GM23248 (cell line): ENCODE measurements at regions not wholly inside any gene's neighbourhood (a gene's known extent, or its start where the extent isn't known, plus 50 kb on each side); places are given as distances from the start of the nearest gene placed in this dataset.

Experiments used
- DNase-seq: peaks from one replicate; pipeline ENCODE4 v3.0.0-alpha.2; 2015
- H2AFZ ChIP-seq: fragments of 200-600 bp; sonication (generic); 2 replicates; pipeline ENCODE4 v1.6.1; 2016; ENCODE audit warnings: antibody characterized with exemption
- H3F3A ChIP-seq: fragments of 200-600 bp; sonication (generic); 2 replicates; pipeline ENCODE4 v1.6.1; 2016; ENCODE audit warnings: mild to moderate bottlenecking, antibody characterized with exemption, mixed run types; ENCODE audit not compliant: insufficient read depth
- H3K27ac ChIP-seq: fragments of 200-600 bp; sonication (generic); 2 replicates; pipeline ENCODE4 v1.5.1; 2016; ENCODE audit warnings: mild to moderate bottlenecking
- H3K27me3 ChIP-seq: fragments of 200-600 bp; sonication (generic); replicated peaks from 2 replicates; pipeline ENCODE4 v1.6.1; 2016; ENCODE audit warnings: mild to moderate bottlenecking; ENCODE audit not compliant: insufficient read depth
- H3K36me3 ChIP-seq: fragments of 200-600 bp; sonication (generic); 2 replicates; pipeline ENCODE4 v1.6.1; 2016; ENCODE audit warnings: low read depth, mild to moderate bottlenecking
- H3K4me1 ChIP-seq: fragments of 200-600 bp; sonication (generic); 2 replicates; pipeline ENCODE4 v1.6.1; 2016; ENCODE audit warnings: mild to moderate bottlenecking; ENCODE audit not compliant: insufficient read depth
- H3K4me2 ChIP-seq: fragments of 200-600 bp; sonication (generic); one replicate; pipeline ENCODE4 v1.6.1; 2016; ENCODE audit warnings: mild to moderate bottlenecking; ENCODE audit not compliant: unreplicated experiment
- H3K4me3 ChIP-seq: fragments of 200-600 bp; sonication (generic); 2 replicates; pipeline ENCODE4 v1.5.1; 2016; ENCODE audit warnings: mild to moderate bottlenecking
- H3K79me2 ChIP-seq: fragments of 200-600 bp; sonication (generic); 2 replicates; pipeline ENCODE4 v1.6.1; 2016; ENCODE audit warnings: mild to moderate bottlenecking; ENCODE audit not compliant: insufficient read depth
- H3K9ac ChIP-seq: fragments of 200-600 bp; sonication (generic); 2 replicates; pipeline ENCODE4 v1.6.1; 2016; ENCODE audit warnings: mild to moderate bottlenecking
- H3K9me2 ChIP-seq: fragments of 200-600 bp; sonication (generic); 2 replicates; pipeline ENCODE4 v1.6.1; 2016; ENCODE audit warnings: mixed run types, mild to moderate bottlenecking, moderate library complexity; ENCODE audit not compliant: insufficient read depth
- H3K9me3 ChIP-seq: fragments of 200-600 bp; sonication (generic); one replicate; pipeline ENCODE4 v1.6.1; 2017; ENCODE audit warnings: low read depth
- H4K20me1 ChIP-seq: fragments of 200-600 bp; sonication (generic); 2 replicates; pipeline ENCODE4 v1.6.0; 2016; ENCODE audit not compliant: insufficient read depth
- EZH2 ChIP-seq: fragments of 200-600 bp; sonication (generic); IDR thresholded peaks from 2 replicates; pipeline ENCODE4 v1.6.1; 2018; ENCODE audit warnings: antibody characterized with exemption, mild to moderate bottlenecking; ENCODE audit not compliant: insufficient read depth, poor library complexity, severe bottlenecking
- EZH2phosphoT487 ChIP-seq: fragments of 200-600 bp; sonication (generic); IDR thresholded peaks from 2 replicates; pipeline ENCODE4 v1.6.1; 2018; ENCODE audit warnings: antibody characterized with exemption, moderate library complexity, mild to moderate bottlenecking, low read depth; ENCODE audit not compliant: insufficient read depth
- WGBS, 2 experiments: methylation state at CpG; one replicate each; pipeline ENCODE4 v1.1.6; 2015 to 2017; ENCODE audit warnings: low lambda C conversion rate in 2 of 2, low coverage in 1 of 2; ENCODE audit errors: missing lambda C conversion rate in 2 of 2; 5-methylcytosine and 5-hydroxymethylcytosine counted together
- in situ Hi-C: fragments of 300-500 bp; cut with MboI; formaldehyde crosslinking; loops from 2 replicates; pipeline ENCODE4 v1.15.0; 2020

GRCh38 chr3:105013657-105014056 lies 353.1 kb upstream of the ALCAM start:
- 27 to 38% methylated on average over 2 of the region's 2 CpGs for WGBS, 2 experiments
- in situ Hi-C loops: no loop called here
- no peak for DNase-seq

GRCh38 chr3:105014631-105015030 lies 352.1 kb upstream of the ALCAM start:
- DNase-seq: peak; percentile 9
- H3K27me3 ChIP-seq: no peaks in the 10 kb centered on the region
- no peaks in the 10 kb centered on the region for H3K4me1 ChIP-seq
- no peak overlapping the region for H3K4me3 ChIP-seq
- H3K27ac ChIP-seq: no peak overlapping the region
- H4K20me1 ChIP-seq: no peaks in the 10 kb centered on the region
- H3F3A ChIP-seq: no peaks in the 10 kb centered on the region
- no peak overlapping the region for H3K9ac ChIP-seq
- no peaks in the 10 kb centered on the region for H3K79me2 ChIP-seq
- no peak overlapping the region for H3K4me2 ChIP-seq
- WGBS, 2 experiments: 5 to 10% methylated on average over 1 of the region's 1 CpG
- no peak overlapping the region for H2AFZ ChIP-seq
- in situ Hi-C loops: no loop called here
- H3K9me3 ChIP-seq: no peaks in the 10 kb centered on the region
- no peak for TF ChIP-seq EZH2
- no peak for TF ChIP-seq EZH2phosphoT487
- no peaks in the 10 kb centered on the region for H3K36me3 ChIP-seq
- H3K9me2 ChIP-seq: no peaks in the 10 kb centered on the region

More at GRCh38 chr3:105013657-105014056, 353.1 kb upstream of the ALCAM start:
- Histone ChIP-seq H4K20me1 (no peaks in the 10 kb centered on the region), H3F3A (no peaks in the 10 kb centered on the region), H3K36me3 (no peaks in the 10 kb centered on the region), H3K4me1 (no peaks in the 10 kb centered on the region), H2AFZ (no peak overlapping the region), H3K27ac (no peak overlapping the region), H3K9me3 (no peaks in the 10 kb centered on the region), H3K4me3 (no peak overlapping the region), H3K4me2 (no peak overlapping the region), H3K9me2 (no peaks in the 10 kb centered on the region), H3K79me2 (no peaks in the 10 kb centered on the region), H3K9ac (no peak overlapping the region), H3K27me3 (no peaks in the 10 kb centered on the region)
- TF ChIP-seq EZH2: no peak
- TF ChIP-seq EZH2phosphoT487: no peak

- Histone ChIP-seq H3K27ac (no peak overlapping the region), H3K9me2 (no peaks in the 10 kb centered on the region), H3K79me2 (no peaks in the 10 kb centered on the region), H3K9me3 (no peaks in the 10 kb centered on the region), H3K4me1 (no peaks in the 10 kb centered on the region), H2AFZ (no peak overlapping the region), H3K9ac (no peak overlapping the region), H3K36me3 (no peaks in the 10 kb centered on the region), H3K27me3 (no peaks in the 10 kb centered on the region), H3K4me2 (no peak overlapping the region), H3F3A (no peaks in the 10 kb centered on the region), H3K4me3 (no peak overlapping the region), H4K20me1 (no peaks in the 10 kb centered on the region)
- 8 to 17% methylated on average over 2 of the region's 2 CpGs for WGBS, 2 experiments
- in situ Hi-C loops: no loop called here
- TF ChIP-seq EZH2 (no peak), EZH2phosphoT487 (no peak)
- no peak for DNase-seq
These were observed 343.9 kb upstream of the ALCAM start for GRCh38 chr3:105022813-105023212.

- no peak overlapping the region for H3K4me3 ChIP-seq
- H3K27me3 ChIP-seq: no peaks in the 10 kb centered on the region; the same call in 1 of the 2 replicates
- H2AFZ ChIP-seq: no peak overlapping the region
- no peaks in the 10 kb centered on the region for H3K9me2 ChIP-seq
- no peak overlapping the region for H3K4me2 ChIP-seq
- H3K9me3 ChIP-seq: no peaks in the 10 kb centered on the region
- TF ChIP-seq EZH2 (no peak), EZH2phosphoT487 (no peak)
- no peaks in the 10 kb centered on the region for H3K4me1 ChIP-seq
- H3K36me3 ChIP-seq: no peaks in the 10 kb centered on the region
- in situ Hi-C loops: no loop called here
- H3K27ac ChIP-seq: no peak overlapping the region
- WGBS, 2 experiments: 7 to 9% methylated on average over 1 of the region's 1 CpG
- H3K79me2 ChIP-seq: no peaks in the 10 kb centered on the region
- no peak for DNase-seq
- no peaks in the 10 kb centered on the region for H3F3A ChIP-seq
- no peak overlapping the region for H3K9ac ChIP-seq
- H4K20me1 ChIP-seq: no peaks in the 10 kb centered on the region
These were observed 336.5 kb upstream of the ALCAM start for GRCh38 chr3:105030211-105030610.

- no peaks in the 10 kb centered on the region; the same call in 1 of the 2 replicates for H3K27me3 ChIP-seq
- in situ Hi-C loops: no loop called here
- 73 to 75% methylated on average over 5 of the region's 5 CpGs for WGBS, 2 experiments
- H3K79me2 ChIP-seq: no peaks in the 10 kb centered on the region
- H3K36me3 ChIP-seq: no peaks in the 10 kb centered on the region
- H3F3A ChIP-seq: no peaks in the 10 kb centered on the region
- no peak overlapping the region for H3K4me3 ChIP-seq
- H3K9me2 ChIP-seq: no peaks in the 10 kb centered on the region
- no peak for TF ChIP-seq EZH2
- TF ChIP-seq EZH2phosphoT487: no peak
- H2AFZ ChIP-seq: no peak overlapping the region
- H3K9me3 ChIP-seq: no peaks in the 10 kb centered on the region
- no peak overlapping the region for H3K9ac ChIP-seq
- no peak overlapping the region for H3K4me2 ChIP-seq
- no peaks in the 10 kb centered on the region for H4K20me1 ChIP-seq
- no peaks in the 10 kb centered on the region for H3K4me1 ChIP-seq
- no peak for DNase-seq
- H3K27ac ChIP-seq: no peak overlapping the region
These were observed 334.2 kb upstream of the ALCAM start for GRCh38 chr3:105032541-105032940.
